ENCODE measurements at regions not wholly inside any gene's neighbourhood (a gene's known extent, or its start where the extent isn't known, plus 50 kb on each side); places are given as distances from the start of the nearest gene placed in this dataset.

DNA sequence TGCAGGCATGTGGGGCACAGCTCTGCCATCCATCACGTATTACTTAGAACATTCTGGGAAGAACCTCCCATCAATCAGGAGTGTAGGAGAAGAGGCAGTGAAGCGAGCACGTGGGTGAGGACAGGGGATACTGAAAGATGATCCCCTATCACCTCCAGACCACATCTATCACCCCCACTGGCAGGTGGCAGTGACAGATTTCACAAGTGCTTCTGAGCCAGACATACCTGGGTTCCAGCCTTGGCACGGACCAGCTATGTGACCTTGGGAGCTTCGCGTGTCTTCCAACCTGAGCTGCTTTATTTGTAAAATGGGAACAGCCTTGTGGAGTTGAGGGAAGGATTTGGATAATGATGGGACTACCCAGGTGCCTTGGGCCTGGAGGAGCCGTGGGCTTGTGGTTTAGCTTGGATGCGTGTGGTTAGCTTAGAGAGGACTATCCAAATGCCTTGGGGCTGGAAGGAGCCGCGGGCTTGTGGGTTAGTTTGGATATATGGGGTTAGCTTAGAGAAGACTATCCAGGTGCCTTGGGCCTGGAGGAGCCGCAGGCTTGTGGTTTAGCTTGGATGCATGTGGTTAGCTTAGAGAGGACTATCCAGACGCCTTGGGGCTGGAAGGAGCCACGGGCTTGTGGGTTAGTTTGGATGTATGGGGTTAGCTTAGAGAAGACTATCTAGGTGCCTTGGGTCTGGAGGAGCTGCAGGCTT, 206.4 kb downstream of the ENGASE start:
- no peak for TF ChIP-seq CEBPB (IDR thresholded peaks at IDR 0.05)
- no peak for TF ChIP-seq TAF1 (IDR thresholded peaks at IDR 0.05; ENCODE audit: low read depth)
- no peak for TF ChIP-seq EP300 (IDR thresholded peaks at IDR 0.05; ENCODE audit: borderline replicate concordance)
- no peak for TF ChIP-seq ZBTB7A (IDR thresholded peaks at IDR 0.05; ENCODE audit: low read depth)
- TF ChIP-seq, protein P1, sequence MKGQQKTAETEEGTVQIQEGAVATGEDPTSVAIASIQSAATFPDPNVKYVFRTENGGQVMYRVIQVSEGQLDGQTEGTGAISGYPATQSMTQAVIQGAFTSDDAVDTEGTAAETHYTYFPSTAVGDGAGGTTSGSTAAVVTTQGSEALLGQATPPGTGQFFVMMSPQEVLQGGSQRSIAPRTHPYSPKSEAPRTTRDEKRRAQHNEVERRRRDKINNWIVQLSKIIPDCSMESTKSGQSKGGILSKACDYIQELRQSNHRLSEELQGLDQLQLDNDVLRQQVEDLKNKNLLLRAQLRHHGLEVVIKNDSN (IDR thresholded peaks at IDR 0.05) = no peak
- no peak for TF ChIP-seq RAD21 (IDR thresholded peaks at IDR 0.05; ENCODE audit: low read depth)
- no peak for TF ChIP-seq NFIC (IDR thresholded peaks at IDR 0.05)
- no peak for TF ChIP-seq TCF12 (IDR thresholded peaks at IDR 0.05; ENCODE audit: low read depth)
- TF ChIP-seq FOXM1 (IDR thresholded peaks at IDR 0.05; ENCODE audit: borderline replicate concordance, low read depth) = no peak

DNA sequence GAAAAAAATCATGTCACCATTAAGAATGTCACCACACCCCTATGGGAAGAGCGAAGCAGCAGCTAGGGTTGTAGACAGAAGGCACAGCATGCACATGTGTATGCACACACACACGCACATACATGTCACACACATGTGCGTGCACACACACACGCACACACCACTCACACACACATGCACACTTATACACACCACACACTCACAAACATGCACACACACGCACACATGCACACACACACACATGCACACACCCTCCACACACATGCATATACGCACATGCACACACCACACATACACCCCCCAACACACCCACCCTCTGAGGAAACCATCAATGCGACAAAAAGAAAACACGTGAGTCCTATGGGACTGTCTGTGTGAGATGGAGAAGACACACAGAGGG, 205.4 kb downstream of the ENGASE start:
- TF ChIP-seq, protein P2, sequence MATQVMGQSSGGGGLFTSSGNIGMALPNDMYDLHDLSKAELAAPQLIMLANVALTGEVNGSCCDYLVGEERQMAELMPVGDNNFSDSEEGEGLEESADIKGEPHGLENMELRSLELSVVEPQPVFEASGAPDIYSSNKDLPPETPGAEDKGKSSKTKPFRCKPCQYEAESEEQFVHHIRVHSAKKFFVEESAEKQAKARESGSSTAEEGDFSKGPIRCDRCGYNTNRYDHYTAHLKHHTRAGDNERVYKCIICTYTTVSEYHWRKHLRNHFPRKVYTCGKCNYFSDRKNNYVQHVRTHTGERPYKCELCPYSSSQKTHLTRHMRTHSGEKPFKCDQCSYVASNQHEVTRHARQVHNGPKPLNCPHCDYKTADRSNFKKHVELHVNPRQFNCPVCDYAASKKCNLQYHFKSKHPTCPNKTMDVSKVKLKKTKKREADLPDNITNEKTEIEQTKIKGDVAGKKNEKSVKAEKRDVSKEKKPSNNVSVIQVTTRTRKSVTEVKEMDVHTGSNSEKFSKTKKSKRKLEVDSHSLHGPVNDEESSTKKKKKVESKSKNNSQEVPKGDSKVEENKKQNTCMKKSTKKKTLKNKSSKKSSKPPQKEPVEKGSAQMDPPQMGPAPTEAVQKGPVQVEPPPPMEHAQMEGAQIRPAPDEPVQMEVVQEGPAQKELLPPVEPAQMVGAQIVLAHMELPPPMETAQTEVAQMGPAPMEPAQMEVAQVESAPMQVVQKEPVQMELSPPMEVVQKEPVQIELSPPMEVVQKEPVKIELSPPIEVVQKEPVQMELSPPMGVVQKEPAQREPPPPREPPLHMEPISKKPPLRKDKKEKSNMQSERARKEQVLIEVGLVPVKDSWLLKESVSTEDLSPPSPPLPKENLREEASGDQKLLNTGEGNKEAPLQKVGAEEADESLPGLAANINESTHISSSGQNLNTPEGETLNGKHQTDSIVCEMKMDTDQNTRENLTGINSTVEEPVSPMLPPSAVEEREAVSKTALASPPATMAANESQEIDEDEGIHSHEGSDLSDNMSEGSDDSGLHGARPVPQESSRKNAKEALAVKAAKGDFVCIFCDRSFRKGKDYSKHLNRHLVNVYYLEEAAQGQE (IDR thresholded peaks at IDR 0.05; ENCODE audit: low read depth) = no peak
- no peak for TF ChIP-seq TCF12 (IDR thresholded peaks at IDR 0.05; ENCODE audit: low read depth)
- TF ChIP-seq YY1 (IDR thresholded peaks at IDR 0.05; ENCODE audit: low read depth) = no peak
- TF ChIP-seq RAD21 (IDR thresholded peaks at IDR 0.05; ENCODE audit: low read depth) = no peak
- no peak for TF ChIP-seq ZBTB7A (IDR thresholded peaks at IDR 0.05; ENCODE audit: low read depth)
- TF ChIP-seq CEBPB (IDR thresholded peaks at IDR 0.05) = no peak
- TF ChIP-seq FOXM1 (IDR thresholded peaks at IDR 0.05; ENCODE audit: borderline replicate concordance, low read depth) = no peak
- TF ChIP-seq, protein P1 (IDR thresholded peaks at IDR 0.05) = no peak
- TF ChIP-seq TEAD4 (IDR thresholded peaks at IDR 0.05) = no peak
- TF ChIP-seq CREB1 (IDR thresholded peaks at IDR 0.05; ENCODE audit: low read depth) = no peak

DNA sequence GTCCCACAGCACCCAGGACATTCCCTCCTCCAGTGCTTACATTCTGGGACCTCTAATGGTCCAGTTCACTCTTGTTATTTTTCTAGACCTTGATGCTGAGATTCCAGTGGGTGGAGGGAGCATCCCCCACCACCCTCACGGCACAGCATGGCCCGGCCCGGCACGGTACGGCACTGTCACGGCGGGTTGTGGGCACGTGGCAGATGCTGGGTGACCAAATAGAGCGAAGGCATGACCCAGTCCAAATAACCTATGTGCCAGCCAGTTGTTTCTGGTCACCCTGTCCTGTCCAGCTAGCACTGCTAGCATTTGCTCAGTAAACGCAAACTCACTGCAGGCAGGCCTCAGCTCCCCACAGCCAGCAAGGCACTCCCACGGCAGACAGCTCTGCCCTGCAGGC, 204.7 kb downstream of the ENGASE start:
- TF ChIP-seq CEBPB (IDR thresholded peaks at IDR 0.05) (no peak), EGR1 (IDR thresholded peaks at IDR 0.05) (no peak), TEAD4 (IDR thresholded peaks at IDR 0.05) (no peak), FOXM1 (IDR thresholded peaks at IDR 0.05; ENCODE audit: borderline replicate concordance, low read depth) (no peak), CREB1 (IDR thresholded peaks at IDR 0.05; ENCODE audit: low read depth) (no peak), YY1 (IDR thresholded peaks at IDR 0.05; ENCODE audit: low read depth) (no peak), RAD21 (IDR thresholded peaks at IDR 0.05; ENCODE audit: low read depth) (no peak), TCF12 (IDR thresholded peaks at IDR 0.05; ENCODE audit: low read depth) (no peak), ZBTB7A (IDR thresholded peaks at IDR 0.05; ENCODE audit: low read depth) (no peak), EP300 (IDR thresholded peaks at IDR 0.05; ENCODE audit: borderline replicate concordance) (no peak), NFIC (IDR thresholded peaks at IDR 0.05) (no peak), TAF1 (IDR thresholded peaks at IDR 0.05; ENCODE audit: low read depth) (no peak)
- TF ChIP-seq, protein P2 (IDR thresholded peaks at IDR 0.05; ENCODE audit: low read depth) = no peak
- TF ChIP-seq, protein P3, sequence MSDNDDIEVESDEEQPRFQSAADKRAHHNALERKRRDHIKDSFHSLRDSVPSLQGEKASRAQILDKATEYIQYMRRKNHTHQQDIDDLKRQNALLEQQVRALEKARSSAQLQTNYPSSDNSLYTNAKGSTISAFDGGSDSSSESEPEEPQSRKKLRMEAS (IDR thresholded peaks at IDR 0.05) = no peak
- TF ChIP-seq, protein P1 (IDR thresholded peaks at IDR 0.05) = no peak

DNA sequence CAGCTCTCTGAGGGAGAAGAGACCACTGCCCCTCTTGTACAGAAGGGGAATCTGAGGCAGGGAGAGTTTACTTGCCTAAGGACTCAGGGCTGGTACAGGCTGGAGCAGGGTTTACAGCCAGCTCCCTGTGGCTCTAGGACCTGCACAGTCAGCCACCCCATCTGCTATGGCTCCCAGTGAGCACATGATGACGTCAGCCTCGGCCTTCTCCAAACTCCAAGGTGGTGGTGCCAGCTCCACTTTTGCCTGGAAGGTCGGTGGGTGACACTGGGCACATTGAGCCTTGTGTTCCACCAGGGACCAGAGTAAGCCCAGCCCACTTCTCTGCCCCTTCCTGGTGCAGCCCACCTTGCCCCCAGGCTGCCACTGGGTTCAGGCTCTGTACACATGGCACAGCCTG, 202.2 kb downstream of the ENGASE start:
- TF ChIP-seq TAF1 (IDR thresholded peaks at IDR 0.05; ENCODE audit: low read depth) = no peak
- TF ChIP-seq, protein P2 (IDR thresholded peaks at IDR 0.05; ENCODE audit: low read depth) = no peak
- TF ChIP-seq EGR1 (IDR thresholded peaks at IDR 0.05) = no peak
- TF ChIP-seq CEBPB (IDR thresholded peaks at IDR 0.05) = no peak
- TF ChIP-seq, protein P3 (IDR thresholded peaks at IDR 0.05) = no peak
- TF ChIP-seq TCF12 (IDR thresholded peaks at IDR 0.05; ENCODE audit: low read depth) = no peak
- TF ChIP-seq ZBTB7A (IDR thresholded peaks at IDR 0.05; ENCODE audit: low read depth) = no peak
